ENCODE measurements at regions not wholly inside any gene's neighbourhood (a gene's known extent, or its start where the extent isn't known, plus 50 kb on each side); places are given as distances from the start of the nearest gene placed in this dataset.

DNA sequence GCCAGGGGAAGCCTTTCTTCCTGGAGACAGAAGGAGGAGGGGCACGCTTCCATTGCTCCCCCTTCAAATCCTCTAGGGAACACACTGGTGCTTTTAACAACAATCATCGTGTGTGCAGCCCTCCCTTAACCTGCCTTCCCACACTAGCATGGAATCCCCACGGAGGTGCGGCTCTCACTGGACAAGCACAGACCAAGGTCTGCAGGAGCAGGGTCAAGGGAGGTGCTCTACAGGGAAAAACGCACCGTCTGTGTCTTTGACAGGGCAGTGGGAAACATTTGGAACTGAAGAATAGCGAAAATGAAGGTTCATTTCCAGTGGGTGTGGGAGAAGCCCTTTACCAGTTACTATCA lies 527.1 kb downstream of the QKI start:
- FAIRE-seq (no peak), DNase-seq (ENCODE audit: extremely low spot score, insufficient read length, low read depth) (no peak)

DNA sequence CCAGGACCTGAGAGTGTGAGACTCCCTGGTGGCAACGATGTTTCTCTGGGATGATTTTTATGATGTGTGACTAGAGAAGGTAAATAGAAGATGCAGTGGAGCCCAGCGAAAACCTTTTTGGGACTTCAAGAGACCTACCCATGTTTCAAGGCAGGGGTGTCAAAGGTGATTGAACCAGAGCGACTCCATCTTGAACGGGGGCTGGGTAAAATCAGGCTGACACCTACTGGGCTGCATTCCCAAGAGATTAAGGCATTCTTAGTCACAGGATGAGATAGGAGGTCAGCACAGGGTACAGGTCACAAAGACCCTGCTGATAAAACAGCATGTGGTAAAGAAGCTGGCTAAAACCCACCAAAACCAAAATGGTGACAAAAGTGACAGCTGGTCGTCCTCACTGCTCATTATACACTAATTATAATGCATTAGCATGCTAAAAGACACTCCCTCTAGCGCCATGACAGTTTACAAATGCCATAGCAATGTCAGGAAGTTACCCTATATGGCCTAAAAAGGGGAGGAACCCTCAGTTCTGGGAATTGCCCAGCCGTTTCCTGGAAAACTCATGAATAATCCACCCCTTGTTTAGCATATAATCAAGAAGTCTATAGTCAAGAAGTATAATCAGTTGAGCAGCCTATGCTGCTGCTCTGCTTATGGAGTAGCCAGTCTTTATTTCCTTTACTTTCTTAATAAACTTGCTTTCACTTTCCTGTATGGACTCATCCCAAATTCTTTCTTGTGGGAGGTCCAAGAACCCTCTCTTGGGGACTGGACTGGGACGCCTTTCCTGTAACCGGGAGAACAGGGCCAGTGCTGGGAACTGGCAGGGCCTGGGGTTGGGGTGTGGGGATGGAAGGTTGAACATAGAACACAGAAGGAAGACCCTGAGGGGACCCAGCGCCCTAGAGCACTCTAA lies 526.4 kb downstream of the QKI start:
- DNase-seq (ENCODE audit: extremely low spot score, insufficient read length, low read depth) (no peak), FAIRE-seq (no peak)

DNA sequence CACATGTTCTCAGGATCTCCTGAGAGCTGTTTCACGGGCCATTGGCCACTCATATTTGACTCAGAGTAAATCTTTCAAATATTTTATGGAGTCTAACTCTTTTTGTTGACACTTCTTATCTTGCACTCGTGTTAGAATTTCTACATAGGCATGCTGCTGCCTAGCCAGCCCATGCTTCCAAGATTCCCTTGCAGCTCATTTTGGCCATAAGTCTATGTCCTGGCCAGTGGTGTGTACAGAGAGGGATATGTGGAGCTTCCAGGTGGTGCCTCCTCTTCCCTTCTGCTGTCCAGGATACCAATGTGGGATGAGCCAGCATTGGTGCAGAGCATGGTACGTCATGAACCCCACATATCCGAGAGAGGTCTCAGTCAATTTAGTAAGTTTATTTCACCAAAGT lies 522.6 kb downstream of the QKI start:
- DNase-seq (ENCODE audit: extremely low spot score, insufficient read length, low read depth) (no peak), FAIRE-seq (no peak)

DNA sequence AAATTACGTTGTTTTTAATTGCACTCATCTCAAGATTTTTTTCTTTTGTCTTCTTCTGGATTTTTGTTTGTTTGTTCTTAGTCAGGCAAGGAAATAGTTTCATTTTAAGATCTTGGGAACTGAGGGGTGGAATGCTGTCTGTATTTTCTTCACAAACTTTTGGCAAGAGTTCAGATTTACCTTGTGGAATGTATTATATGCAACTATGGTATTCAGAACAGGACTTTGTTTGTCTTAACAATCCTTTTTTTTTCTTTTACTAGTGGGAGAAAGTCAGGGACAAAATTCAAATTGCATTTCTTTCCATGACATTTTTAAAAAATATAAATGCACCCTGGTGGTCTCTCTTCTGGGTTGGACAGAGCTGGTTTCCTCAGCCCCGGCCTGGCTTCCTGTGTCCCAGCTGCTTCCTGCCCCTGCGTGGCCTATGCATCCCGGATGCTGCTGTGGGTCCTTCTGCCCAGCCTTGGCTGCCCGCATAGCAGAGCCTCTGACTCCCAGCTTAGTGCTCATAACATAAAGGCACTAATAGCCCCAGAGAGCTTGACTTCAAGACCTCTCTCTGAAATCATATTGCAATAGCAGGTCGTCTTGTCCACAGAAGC lies 520.7 kb downstream of the QKI start:
- FAIRE-seq: no peak
- DNase-seq (ENCODE audit: extremely low spot score, insufficient read length, low read depth): no peak

DNA sequence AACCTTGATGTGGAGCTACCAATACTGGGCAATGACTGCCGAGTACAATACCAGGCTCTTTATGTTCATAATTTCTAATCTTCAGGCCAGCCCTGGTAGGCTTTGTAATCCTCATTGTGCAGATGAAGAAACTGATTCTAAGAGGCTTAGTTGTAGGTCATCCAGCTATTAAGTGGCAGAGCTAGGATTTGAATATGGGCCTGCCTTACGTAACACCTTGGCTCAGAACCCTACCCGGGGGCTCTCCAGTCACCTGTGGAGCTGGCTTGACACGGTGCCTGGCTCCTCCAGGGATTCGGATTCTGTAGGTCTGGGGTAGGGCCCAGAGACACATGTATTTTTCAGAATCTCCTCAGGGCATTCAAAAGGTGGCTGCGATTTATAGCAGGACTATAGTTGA lies 515.5 kb downstream of the QKI start:
- DNase-seq (ENCODE audit: extremely low spot score, insufficient read length, low read depth) (no peak), FAIRE-seq (no peak)

DNA sequence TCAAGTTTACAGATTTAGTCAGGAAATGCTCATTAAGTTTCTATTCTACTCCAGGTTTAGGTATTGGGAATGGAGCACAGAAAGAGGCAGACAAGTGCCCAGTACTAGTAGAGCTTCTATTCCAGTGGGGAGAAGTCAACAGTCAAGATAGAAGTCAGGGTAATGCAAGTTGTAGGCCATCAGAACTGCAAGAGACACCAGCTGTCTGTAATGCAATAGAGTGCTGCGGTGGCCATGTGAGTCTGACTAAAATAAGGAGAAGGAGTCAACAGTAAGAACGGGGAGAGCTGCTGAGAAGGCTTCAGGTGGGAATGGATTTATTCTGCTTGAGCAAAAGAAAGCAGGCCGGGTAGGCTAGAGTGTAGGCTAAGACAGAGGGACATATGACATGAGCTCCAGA lies 515.0 kb downstream of the QKI start:
- FAIRE-seq (no peak), DNase-seq (ENCODE audit: extremely low spot score, insufficient read length, low read depth) (no peak)

DNA sequence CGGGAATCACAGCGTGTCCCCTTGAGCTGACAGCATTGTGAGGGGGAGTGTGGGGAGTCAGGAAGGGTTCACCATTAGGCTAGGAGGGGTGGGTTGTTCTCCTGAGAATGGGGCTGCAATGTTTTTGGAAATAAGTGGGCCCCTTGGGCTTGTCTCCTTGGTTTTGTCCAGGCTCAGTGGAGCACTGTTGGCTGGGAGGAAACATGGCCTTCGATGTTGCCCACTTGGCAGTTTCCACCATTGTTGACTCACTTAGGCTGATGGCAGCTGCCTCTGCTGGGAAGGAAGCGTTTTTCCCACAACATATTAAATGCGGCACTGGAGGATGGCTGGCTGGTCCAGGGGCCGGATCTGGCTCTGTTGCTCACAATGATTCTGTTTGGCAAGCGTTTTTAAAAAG lies 512.1 kb downstream of the QKI start:
- FAIRE-seq (no peak), DNase-seq (ENCODE audit: extremely low spot score, insufficient read length, low read depth) (no peak)

DNA sequence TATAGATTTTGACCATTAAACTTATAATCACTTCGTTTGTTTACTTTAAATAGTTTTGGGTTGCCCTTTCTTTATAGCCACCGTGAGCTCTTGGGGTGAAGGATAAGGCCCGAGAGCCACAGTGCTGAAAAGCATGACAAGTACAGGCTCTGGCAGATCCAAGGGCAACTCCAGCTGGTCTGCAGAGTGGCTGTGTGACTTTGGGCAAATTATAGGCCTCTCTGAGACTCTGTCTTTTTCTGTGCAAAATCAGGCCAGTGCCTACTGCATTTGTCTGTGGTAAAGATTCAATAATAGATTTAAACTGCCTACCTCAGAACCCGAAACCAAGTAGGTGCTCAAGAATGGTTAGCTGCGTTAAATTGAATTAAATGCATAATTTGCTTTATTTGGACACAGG lies 511.3 kb downstream of the QKI start:
- FAIRE-seq: no peak
- DNase-seq (ENCODE audit: extremely low spot score, insufficient read length, low read depth): no peak

DNA sequence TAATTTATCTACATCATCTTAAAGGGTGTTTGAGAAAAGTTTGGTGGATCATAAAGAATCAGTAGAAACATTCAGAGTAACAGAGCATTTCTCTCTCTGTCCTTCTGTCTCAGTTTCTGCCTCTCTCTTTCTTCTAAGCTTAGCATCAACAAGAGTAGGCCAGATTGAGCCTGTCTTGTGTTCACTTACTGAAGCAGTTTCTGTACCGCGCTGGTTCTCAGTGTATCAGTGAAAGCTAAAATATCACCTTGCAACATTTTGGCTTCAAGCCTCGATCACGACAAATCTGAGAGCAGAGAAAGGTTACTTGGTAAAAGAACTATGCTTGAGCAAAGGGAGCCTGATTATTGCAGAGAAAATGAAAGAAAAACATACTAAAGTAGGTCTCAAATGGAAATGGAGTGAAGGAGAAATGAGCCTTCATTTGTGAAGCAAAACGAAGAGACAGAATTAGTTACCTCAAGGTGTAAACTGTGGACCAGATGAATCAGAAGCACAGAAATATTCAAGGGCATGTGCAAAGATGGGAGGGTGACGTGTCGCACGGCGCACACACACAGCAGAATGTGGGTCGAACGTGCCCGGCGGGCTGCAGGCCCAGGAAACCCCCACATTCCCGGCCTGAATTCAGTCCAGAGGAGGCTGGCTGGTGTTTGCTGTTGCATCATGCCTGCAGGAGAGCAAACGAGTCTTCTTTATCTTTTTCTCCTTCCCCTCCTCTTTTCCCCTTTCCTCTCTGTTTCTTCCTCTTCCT lies 509.3 kb downstream of the QKI start:
- FAIRE-seq: no peak

DNA sequence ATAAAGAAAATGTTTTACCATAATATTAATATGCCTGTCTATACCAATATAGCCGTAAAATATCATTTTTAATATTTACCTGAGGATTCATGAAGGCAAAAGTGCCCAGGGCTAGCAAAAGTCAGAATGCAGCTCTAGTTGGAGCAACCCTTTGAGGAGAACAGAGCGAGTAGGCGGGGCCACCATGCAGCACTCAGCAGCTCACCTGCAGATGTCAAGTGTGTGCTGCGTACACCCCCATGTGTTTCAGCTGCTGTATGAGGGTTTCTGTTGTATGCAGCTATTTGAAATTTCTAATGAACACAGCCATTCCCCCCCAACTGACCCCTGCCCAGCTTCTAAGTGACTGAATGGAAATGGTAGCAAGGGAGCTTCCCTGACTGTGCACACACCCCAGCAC lies 508.0 kb downstream of the QKI start:
- DNase-seq (ENCODE audit: extremely low spot score, insufficient read length, low read depth): no peak
- FAIRE-seq: no peak

More for the DNA sequence above, 509.3 kb downstream of the QKI start:
- DNase-seq (ENCODE audit: extremely low spot score, insufficient read length, low read depth): no peak

DNA sequence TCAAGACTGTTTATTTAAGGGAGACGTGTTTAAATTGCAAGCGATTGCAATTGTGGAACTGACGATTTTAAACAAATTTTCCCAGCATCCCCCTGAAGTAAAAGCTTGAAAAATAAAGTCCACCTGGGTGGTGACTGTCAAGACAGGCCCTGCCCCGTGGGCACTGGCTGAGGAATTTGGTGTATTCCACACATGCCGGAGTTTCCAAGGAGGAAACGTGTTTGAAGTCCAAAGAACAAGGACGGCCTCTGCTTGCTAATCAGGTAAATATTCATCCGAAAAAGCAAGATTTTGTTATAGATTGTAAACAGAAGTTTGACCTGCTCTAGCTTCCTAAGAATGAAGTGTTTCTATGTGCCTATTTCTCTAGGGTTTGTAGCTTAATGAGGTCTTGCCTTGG lies 505.1 kb downstream of the QKI start:
- DNase-seq (ENCODE audit: extremely low spot score, insufficient read length, low read depth) (no peak), FAIRE-seq (no peak)

DNA sequence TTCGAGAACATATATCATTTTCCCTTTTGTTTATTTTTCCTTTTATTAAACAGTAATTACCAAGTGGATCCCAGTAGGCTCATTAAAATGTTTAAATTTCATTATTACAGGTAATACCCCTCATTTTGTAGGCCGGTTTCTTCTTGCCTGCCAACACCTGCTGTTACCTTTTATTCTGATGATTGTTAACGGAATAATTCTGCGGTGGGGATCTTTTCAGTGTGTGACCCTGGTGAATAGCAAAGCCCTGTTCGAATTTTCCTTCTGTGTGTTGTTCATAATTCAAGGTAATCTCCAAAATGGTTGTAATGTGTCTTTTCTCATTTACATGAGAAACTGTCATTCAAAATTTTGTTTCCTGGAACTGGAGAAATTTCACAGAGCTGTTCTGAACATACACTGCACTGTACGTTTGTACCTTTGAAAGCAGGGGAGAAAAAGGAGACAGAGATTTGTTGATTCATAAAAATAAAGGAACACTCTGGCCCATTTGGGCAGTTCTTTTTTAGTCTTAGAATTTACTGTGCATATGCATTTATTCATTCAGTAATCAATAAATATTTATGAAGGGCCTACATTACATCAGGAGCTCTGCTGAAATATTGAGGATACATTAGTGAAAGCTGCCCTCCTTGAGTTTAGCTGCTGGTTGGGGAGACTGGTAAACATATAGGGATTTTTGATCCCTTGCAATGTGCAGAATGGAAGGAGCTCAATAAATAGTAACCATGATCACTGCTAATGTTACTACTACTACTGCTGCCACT lies 502.0 kb downstream of the QKI start:
- DNase-seq (ENCODE audit: extremely low spot score, insufficient read length, low read depth) (no peak), FAIRE-seq (no peak)

DNA sequence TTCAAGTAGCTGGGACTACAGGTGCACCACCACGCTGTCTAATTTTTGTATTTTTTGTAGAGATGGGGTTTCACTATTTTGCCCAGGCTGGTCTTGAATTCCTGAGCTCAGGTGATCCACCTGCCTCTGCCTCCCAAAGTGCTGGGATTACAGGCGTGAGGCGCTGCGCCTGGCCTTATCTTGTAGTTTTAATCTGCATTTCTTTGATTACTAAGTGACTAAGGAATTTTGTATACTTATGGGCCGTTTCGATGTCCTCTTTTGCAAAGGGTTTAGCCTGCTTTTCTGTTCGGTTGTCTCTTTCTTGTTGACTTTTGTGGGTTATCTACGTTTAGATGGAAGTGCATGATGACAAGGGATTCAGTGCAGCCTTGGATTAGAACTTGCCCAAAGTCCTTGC lies 500.6 kb downstream of the QKI start:
- no peak for FAIRE-seq
- DNase-seq (ENCODE audit: extremely low spot score, insufficient read length, low read depth): no peak

DNA sequence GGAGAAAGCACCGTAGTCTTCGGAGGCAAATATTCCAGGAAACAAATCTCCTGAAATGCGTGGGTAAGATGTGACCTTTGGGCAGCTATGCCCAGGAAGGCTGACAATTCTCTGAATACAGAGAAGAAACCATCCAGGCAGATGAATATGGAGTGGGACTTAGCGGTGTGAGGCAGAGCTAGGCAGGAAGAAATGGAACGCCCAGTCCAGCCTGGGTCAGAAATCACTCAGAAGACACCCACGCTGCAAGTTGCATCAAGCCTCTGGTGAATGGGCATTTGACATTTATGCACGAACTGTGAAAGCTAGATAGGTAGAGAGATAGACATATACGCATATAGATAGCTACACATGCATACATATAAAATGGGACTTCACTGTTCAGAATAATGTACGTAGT lies 498.5 kb downstream of the QKI start:
- DNase-seq (ENCODE audit: extremely low spot score, insufficient read length, low read depth) (no peak), FAIRE-seq (no peak)

DNA sequence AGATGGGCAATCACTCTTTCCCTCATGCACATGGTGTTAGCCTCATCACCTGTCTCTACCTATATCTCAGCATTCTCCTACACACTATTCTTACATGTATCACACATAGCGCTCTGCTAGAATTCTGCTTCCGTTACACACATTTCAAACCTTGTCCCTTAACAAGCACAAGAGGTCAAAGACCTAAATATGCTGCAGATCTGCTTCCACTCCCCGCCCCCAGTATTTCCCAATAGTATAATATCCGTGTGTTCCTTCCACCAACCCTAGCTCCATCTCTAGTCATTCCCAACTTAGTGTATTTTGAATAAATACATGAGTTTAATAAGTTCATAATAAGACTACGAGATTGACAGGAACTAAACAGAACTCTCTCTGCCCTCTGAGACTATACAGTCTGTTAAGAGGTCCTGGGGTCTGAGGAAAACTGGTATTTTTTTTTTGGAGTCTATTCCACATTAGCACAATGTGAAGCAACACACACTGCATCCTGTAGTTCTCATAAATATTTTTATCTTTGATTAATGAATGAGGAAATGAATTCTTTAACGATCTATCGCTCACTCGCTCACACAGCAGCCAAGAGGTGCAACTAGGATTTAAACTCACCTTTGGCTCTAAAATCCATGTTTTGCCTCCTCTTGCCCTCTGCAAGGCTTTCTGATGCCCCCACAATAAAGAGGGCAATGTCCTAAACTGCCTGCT lies 491.6 kb downstream of the QKI start:
- FAIRE-seq (no peak), DNase-seq (ENCODE audit: extremely low spot score, insufficient read length, low read depth) (no peak)

DNA sequence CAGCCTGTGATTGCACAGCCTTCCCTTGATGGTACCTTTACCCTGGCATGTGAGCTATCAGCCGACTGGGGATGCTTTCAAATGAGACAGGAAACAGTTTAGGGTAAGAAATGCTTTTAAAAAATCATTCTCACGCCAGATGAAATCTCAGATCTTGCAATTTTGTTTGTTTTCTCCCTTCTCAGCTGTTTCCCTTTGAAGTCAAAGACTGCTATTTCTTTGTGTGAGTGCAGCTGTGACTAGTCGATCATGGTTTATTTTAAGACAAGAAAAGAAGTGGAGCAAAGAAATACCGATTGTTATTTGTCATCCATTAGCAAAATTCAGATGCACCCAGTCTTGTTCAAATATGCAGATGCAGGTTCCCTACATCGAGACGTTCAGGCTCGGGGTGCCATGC lies 489.7 kb downstream of the QKI start:
- FAIRE-seq: no peak
- no peak for DNase-seq (ENCODE audit: extremely low spot score, insufficient read length, low read depth)

DNA sequence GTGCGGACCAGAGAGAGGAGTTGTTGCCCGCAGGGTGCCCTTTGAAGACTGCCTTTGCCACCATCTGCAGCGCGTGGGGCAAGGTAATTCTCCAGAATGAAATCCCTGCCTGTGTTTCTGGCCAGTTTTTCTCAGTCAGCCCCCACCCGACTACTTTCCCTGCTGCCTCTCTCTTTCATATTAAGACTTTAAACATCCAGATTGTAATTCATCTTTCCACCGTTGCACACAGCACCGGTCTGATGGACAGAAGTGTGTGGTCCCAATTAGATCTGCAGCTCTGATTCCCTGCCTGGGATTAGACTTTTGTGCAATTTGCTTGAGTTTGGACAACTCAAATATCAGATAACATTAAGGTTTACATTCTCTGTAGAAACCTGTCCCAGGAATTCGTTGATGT lies 489.0 kb downstream of the QKI start:
- DNase-seq (ENCODE audit: extremely low spot score, insufficient read length, low read depth) (no peak), FAIRE-seq (no peak)

DNA sequence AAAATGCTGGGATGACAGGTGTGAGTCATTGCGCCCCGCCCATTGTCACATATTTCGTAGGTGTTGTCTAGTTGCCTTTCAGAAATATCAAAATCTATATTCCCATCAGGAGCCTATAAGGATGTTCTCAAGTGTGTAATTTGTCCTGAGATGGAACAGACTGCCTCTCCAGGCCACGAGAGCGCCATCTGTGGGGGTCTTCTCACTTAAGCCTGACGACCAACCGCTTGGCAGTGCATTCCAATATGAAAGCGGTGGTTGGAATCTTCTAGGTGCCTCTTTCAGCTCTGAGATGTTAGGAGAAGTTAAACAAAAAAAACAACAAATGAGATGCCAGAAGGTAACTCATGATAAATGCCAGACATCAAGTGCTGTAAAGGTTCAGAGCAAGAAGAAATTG lies 488.5 kb downstream of the QKI start:
- FAIRE-seq: no peak
- DNase-seq (ENCODE audit: extremely low spot score, insufficient read length, low read depth): no peak

DNA sequence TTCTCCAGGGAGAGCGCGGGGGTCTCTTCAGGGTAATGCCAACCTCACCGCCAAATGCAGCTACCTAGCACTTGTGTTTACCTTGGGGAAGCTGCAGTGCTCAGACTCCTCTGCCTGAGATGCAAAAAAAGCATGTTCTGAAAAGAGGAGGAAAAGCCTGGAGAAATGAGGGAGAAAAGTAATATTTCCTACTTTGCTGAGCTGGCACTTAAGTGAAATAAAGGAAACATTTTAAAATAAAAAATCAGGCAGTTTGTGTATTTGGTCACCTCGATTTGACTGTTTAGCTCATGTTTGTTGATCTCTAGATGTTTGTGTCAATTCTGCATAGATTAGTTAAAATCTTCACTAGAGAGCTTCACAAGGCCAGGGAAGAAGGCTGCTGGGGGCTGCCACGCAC lies 487.2 kb downstream of the QKI start:
- DNase-seq (ENCODE audit: extremely low spot score, insufficient read length, low read depth) (no peak), FAIRE-seq (no peak)

DNA sequence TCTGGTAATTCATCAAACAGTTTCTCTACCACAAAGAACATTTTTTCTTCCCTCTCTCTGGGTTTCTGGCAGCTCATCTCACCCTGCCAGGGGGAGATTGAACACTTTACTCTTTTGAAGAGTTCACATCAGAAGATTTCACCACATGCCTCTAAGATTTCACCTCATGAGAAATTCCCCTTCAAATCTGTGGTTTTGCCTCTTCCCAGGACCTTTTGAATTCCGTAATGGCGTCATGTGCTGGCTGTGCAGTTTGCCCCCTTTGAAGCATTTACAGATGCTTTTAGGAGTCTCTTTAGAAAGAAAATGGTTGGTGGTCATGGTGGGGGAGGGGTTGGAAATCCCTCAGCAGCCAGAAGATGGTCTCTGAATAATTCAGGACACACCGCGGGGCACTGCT lies 486.1 kb downstream of the QKI start:
- DNase-seq (ENCODE audit: extremely low spot score, insufficient read length, low read depth): no peak
- no peak for FAIRE-seq

Data from GM18507 (cell line).